ENCODE measurements at regions not wholly inside any gene's neighbourhood (a gene's known extent, or its start where the extent isn't known, plus 50 kb on each side); places are given as distances from the start of the nearest gene placed in this dataset.

DNA sequence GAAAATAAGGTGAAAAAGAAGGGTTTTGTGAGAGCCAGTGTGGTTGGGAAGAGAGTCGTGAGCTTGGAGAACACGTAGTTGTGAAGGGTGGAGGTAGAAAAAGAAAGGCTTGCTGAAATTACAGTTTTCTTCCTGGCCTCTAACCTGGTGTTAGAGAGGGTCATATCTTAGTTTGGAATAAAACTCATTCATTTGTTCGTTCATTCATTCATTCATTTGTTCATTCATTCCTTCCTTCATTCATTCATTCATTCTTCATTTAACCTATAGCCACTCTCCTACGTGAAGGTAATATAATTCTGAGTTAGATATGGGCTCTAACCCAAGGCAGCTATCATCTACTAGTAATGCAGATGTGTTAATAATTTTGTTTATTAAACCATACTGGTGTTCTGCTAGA, 111.8 kb upstream of the ZNF521 start:
- no peak for DNase-seq
- TF ChIP-seq POLR2A (IDR thresholded peaks at IDR 0.05; ENCODE audit: low read length) = no peak
- no peak for TF ChIP-seq GATA1 (IDR thresholded peaks at IDR 0.05; ENCODE audit: low read depth, low read length)

DNA sequence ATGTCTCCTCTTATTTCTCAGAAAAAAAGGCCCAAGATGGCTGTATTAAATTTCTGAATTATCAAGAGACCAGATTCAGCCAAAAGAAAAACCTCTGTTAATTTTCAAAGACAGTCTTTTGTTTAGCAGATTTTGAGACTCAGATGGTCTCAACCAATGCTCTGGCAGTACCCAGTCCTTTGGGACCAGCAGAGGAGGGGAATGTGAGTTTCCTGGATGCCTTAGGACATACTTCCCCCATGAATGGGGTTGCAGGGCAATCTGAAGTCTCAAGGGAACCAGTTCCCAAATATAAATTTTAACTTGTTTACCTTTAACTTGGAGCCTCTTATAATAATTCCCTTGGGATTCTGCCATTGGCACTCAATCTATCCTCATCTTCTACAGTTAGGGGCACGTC, 107.8 kb upstream of the ZNF521 start:
- no peak for DNase-seq
- TF ChIP-seq GATA1 (IDR thresholded peaks at IDR 0.05; ENCODE audit: low read depth, low read length) = no peak
- TF ChIP-seq POLR2A (IDR thresholded peaks at IDR 0.05; ENCODE audit: low read length) = no peak

DNA sequence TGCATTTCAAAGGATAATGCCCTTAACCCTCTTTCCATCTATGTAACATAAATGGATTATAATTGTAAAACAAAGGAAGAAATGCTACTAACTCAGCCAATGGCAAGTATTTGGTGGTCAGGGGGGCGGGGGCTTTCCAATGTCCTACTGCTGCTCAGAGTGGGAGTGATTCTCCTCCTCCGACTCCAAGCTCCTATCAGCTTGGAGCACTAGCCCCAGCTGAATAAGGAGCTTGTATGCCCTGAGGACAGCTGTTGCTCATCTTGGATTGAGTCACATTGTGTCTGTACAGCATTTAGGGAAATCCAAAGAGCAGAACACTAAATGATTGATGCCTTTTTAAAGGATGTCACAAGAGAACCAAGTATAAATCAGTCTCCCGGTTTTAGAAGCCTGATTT, 105.6 kb upstream of the ZNF521 start:
- no peak for DNase-seq

DNA sequence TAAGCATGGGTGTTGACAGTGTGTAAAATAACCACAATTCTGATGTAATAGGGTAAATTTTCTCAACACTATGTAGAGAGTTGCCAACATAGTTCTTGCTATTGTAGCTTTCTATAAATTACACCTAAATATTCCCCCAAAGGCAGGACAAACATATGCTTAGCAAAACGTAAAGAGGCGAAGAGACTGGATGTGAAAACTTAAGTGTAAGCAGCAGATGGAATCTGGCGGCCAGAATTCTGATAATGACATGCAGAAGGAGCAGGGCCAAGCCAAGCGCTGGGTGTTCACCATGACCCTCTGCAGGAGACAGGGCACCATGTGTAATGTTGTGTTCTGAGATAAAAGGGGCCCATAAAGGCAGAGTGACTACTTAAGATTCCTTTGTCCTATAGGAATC, 105.2 kb upstream of the ZNF521 start:
- TF ChIP-seq POLR2A (IDR thresholded peaks at IDR 0.05; ENCODE audit: low read length) (no peak), GATA1 (IDR thresholded peaks at IDR 0.05; ENCODE audit: low read depth, low read length) (no peak)
- DNase-seq = no peak

More for the DNA sequence above, 105.6 kb upstream of the ZNF521 start:
- TF ChIP-seq GATA1 (IDR thresholded peaks at IDR 0.05; ENCODE audit: low read depth, low read length) = no peak
- TF ChIP-seq POLR2A (IDR thresholded peaks at IDR 0.05; ENCODE audit: low read length) = no peak

DNA sequence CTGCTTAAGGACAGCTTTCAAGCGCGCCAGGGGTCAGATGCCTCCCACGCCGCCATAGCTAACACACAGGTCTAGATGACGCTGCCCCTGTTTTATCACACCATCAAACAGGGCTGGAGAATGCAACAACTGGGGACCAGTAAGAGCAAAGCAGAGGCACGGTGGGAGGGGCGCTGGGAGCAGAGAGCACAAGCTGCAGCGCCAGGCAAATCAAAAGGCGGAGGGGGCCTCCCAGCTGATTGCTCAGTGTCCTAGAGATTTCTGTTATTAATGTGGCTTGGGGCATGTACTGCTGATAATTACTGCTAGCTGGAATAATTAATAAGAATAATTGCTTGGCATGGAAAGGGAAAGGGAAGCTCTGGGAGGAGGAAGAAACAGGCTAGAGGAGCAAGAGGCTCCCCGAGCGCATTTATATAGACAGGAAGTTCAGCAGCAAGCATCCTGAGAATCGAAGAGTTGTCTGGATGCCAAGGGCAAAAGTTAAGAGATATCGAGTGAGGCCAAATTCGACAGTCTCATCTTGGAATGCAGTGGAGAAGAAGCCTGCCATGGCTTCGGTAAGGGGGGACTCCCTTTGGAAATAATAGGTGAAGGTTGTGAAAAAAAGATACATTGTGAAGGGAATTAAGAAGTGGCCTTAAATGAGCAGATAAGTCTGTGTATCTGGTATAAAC, 104.5 kb upstream of the ZNF521 start:
- DNase-seq = no peak
- TF ChIP-seq GATA1 (IDR thresholded peaks at IDR 0.05; ENCODE audit: low read depth, low read length) = no peak
- TF ChIP-seq POLR2A (IDR thresholded peaks at IDR 0.05; ENCODE audit: low read length) = no peak

DNA sequence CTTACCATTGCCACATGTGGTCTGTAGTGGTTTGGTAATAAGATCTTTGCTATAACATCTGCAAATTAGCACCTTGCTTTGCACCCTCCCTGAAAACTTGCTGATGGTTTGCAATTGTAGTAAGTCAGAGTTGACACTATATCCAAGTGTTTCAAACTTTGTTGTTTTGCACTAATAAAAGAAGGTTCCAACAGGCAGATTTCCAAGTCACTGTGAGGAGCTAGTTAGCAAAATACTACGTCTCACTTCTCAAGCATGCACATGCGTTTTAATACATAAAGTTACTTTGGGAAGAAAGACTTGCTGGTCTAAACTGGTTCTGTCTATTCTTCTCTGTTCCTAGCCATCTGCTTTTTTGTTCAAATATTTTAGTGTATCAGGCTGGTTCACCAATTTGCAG, 103.7 kb upstream of the ZNF521 start:
- DNase-seq = no peak
- no peak for TF ChIP-seq GATA1 (IDR thresholded peaks at IDR 0.05; ENCODE audit: low read depth, low read length)
- no peak for TF ChIP-seq POLR2A (IDR thresholded peaks at IDR 0.05; ENCODE audit: low read length)

DNA sequence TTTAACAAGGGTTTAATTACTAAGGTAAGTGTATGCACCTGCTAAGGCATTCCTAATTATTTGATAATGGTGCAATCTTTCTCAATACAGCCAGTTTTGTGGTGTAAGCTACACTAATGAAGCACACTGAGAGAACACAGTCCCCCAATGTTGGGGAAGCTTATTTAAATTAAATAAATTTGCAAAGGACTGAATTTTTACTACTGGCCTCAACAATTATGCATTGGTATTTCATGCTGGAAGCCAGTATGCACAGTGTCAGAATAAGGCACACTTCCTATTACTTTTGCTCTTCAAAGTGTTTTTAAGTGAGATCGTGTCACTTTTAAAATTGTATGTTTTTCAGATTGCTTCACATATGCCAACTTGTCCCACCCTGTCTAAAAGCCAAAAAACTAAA, 103.2 kb upstream of the ZNF521 start:
- no peak for DNase-seq
- TF ChIP-seq POLR2A (IDR thresholded peaks at IDR 0.05; ENCODE audit: low read length) = no peak
- TF ChIP-seq GATA1 (IDR thresholded peaks at IDR 0.05; ENCODE audit: low read depth, low read length) = no peak

DNA sequence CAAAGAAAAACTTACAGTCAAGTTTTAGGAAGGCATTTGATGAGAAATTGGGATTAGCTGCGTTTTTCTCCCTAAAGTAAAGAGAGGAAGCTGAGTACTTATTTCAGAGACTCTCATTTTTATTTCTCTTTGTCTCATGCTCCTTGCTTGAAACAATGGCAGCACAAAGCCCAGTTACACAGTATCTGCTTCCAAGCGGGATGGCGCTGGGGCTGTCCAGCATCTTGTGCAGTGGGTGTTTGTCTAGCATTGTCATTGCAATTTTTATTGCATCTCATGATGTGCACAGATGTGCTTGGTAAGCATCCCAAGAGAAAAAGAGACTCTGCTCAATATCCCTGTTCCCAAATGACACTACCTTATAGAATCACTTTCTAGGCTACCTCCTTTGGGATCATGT, 102.8 kb upstream of the ZNF521 start:
- TF ChIP-seq POLR2A (IDR thresholded peaks at IDR 0.05; ENCODE audit: low read length) = no peak
- no peak for TF ChIP-seq GATA1 (IDR thresholded peaks at IDR 0.05; ENCODE audit: low read depth, low read length)

DNA sequence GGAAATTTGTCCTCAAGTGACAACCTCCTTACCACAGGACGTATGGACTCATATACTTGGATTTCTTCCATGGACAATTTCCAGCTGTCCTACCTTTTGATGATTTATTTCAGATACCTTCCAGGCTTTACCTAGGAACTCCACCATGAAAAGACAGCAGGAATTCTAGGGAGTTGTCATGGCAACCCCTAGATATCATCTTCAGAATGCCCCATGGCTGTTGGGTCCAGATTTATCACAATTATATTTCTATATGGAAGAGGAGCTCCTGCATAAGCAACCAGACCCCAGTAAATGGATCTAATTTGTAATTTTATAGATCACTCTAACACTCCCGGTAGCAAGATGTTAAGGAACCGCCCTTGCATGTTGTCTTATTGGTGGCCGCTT, 102.3 kb upstream of the ZNF521 start:
- TF ChIP-seq POLR2A (IDR thresholded peaks at IDR 0.05; ENCODE audit: low read length) (no peak), GATA1 (IDR thresholded peaks at IDR 0.05; ENCODE audit: low read depth, low read length) (no peak)
- no peak for DNase-seq

More for the DNA sequence above, 102.8 kb upstream of the ZNF521 start:
- DNase-seq = no peak

DNA sequence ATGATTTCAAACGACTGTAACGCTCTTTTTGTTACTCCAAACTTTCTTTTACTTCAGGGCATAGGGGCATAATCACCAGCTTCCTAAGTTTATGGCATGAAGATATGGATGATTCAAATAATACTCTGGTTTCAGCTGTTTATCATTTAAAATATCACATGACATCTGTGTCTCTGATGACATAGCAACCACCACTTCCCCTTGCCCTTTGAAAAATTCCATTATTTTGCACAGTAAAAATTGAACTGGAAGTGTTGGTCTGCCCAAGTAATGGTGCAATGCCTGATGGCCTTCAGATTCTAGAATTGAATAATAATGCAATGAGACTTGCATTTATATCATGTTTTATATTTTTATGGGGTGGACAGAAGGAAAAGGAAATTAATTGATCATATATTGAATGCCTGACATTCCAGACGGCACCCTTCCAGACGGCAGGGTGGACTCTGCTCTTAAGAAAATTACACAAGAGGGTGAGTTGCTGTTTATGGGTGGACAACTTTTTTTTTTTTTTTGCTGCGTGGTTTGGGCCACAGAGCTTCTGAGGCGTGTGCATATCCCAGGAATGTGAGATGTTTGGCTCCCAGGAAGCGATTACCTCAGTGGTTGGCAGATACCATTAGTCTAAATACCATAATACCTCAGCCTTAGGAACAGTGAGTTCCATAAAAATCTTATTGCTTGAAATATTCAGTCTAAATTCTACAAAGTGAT, 101.7 kb upstream of the ZNF521 start:
- no peak for DNase-seq
- no peak for TF ChIP-seq POLR2A (IDR thresholded peaks at IDR 0.05; ENCODE audit: low read length)
- TF ChIP-seq GATA1 (IDR thresholded peaks at IDR 0.05; ENCODE audit: low read depth, low read length) = no peak

DNA sequence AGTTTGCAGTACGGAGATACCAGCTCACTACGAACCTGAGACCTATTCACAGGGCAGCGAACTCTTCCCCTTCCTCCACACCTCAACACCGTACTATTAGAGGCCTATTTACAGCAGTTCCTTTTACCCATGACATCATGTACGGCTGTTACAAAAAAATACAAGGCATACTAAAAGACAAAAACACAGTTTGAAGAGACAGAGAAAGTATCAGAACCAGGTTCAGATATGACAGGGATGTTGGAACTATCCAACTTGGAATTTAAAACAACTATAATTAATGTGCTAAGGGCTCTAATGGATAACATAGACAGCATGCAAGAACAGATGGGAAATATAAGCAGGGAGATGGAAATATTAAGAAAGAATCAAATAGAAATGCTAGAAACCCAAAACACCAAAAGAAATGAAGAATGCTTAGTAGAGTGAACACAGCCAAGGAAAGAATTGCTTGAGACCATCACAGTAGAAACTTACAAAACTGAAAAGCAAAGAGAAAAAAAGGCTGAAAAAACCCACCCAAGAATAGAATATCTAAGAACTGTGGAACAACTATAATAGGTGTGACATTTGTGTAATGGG, 99.2 kb upstream of the ZNF521 start:
- TF ChIP-seq GATA1 (IDR thresholded peaks at IDR 0.05; ENCODE audit: low read depth, low read length) (no peak), POLR2A (IDR thresholded peaks at IDR 0.05; ENCODE audit: low read length) (no peak)
- no peak for DNase-seq

DNA sequence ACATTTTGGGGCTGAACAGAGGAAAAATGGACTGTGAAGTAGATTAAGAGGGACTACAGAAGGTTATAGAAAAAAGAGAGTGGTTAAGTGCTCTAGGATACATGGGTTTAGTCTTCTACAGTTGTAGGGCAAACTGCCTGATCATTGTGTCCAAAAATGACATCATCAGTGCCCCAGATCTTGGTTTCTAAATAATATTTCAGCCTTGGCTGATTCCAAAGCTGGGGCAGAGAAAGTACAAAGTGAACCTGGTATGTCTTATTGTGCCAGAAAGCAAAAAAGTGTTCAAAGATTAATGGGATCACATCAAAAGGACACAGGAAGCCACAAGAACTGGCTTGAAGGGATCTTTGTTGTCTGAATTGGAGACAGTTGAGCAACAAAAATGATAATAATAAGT, 97.1 kb upstream of the ZNF521 start:
- no peak for TF ChIP-seq GATA1 (IDR thresholded peaks at IDR 0.05; ENCODE audit: low read depth, low read length)
- no peak for TF ChIP-seq POLR2A (IDR thresholded peaks at IDR 0.05; ENCODE audit: low read length)
- DNase-seq = no peak

DNA sequence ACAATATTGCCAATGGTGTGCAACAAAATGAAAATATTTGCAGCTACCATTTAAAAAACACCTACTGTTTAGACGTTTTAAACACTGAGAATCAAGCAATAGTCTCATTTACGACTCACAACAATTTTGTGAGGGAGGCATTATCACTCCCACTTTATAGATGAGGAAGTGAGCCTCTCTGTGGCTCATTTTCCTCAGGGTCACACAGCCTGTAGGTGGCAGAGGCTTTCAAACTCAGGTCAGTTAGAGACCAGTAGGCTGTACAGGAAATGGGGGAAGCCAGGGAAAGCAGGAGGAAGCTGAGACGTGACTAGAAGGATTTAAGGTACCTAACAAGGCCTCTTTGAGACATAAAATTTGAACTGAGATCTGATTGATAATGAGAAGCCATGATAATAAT, 95.0 kb upstream of the ZNF521 start:
- DNase-seq = no peak
- TF ChIP-seq POLR2A (IDR thresholded peaks at IDR 0.05; ENCODE audit: low read length) (no peak), GATA1 (IDR thresholded peaks at IDR 0.05; ENCODE audit: low read depth, low read length) (no peak)

DNA sequence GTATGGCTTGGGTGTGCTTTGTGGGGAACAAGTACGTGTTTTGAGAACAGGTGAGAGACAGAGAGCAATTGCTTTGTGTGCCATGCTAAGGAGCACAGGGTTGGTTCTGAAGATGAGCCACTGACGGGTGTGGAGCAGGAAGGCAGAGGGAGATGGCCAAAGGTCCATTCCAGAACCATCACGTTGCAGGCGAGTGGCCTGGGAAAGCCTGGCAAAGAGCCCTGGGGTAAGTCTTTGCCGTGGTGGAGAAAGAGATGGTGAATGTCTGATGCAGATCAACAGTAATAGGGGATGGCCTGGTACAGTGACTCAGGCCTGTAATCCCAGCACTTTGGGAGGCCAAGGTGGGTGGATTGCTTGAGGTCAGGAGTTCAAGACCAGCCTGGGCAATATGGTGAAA, 93.5 kb upstream of the ZNF521 start:
- TF ChIP-seq POLR2A (IDR thresholded peaks at IDR 0.05; ENCODE audit: low read length) = no peak
- no peak for TF ChIP-seq GATA1 (IDR thresholded peaks at IDR 0.05; ENCODE audit: low read depth, low read length)
- no peak for DNase-seq

DNA sequence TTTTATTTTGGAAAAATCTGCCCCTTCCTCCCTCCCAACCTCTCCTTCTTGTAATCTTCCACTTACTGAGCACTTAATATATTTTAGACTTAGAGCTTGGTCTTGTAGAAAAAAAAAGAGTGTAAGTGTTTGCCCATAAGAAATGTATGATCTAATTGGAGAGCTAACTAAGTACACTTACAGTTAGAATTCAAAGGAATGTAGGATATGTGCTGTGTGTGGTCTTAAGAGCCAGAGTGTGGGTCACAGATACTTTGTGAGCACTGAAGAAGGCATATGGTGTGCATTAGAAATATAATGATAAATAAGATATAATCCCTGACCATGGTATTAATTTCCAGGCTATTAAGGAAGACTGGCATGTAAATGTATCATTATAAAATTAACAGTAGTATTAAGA, 91.8 kb upstream of the ZNF521 start:
- no peak for TF ChIP-seq POLR2A (IDR thresholded peaks at IDR 0.05; ENCODE audit: low read length)
- no peak for TF ChIP-seq GATA1 (IDR thresholded peaks at IDR 0.05; ENCODE audit: low read depth, low read length)
- no peak for DNase-seq
